SK-N-MC (cell line): ENCODE measurements at regions not wholly inside any gene's neighbourhood (a gene's known extent, or its start where the extent isn't known, plus 50 kb on each side); places are given as distances from the start of the nearest gene placed in this dataset.

Experiments used
- EZH2 ChIP-seq: fragments of 200-600 bp; sonication (generic); IDR thresholded peaks from one replicate; pipeline ENCODE4 v1.6.1; 2017; ENCODE audit warnings: antibody characterized with exemption
- POLR2AphosphoS5 ChIP-seq: IDR thresholded peaks from 2 replicates; pipeline ENCODE4 v1.6.1; 2012; ENCODE audit warnings: mild to moderate bottlenecking, low read depth, low read length, borderline replicate concordance

GRCh38 chr3:124572851-124573405 is 157.3 kb upstream of the UMPS start:
- no peak for TF ChIP-seq POLR2AphosphoS5
- no peak for TF ChIP-seq EZH2
